ENCODE measurements at regions not wholly inside any gene's neighbourhood (a gene's known extent, or its start where the extent isn't known, plus 50 kb on each side); places are given as distances from the start of the nearest gene placed in this dataset.

DNA sequence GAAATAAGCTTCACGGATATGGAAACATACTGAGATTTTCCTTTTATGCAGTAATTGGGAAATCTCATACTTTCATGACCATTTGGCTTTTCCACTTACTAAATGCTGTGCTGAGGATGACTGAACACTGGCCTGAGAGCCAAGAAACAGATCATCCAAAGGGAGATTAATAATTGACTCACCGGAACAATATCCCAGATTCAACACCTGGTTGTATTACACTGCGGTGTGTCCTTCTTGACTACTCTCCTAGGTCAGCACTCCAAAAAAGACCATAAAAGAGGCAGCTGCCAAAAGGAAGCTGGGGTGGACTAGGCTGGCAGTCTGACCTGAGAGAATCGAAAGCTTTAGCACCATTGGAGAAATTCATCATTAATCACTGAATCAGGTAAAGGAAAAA lies 469.1 kb downstream of the CBLN2 start:
- no peak for DNase-seq (ENCODE audit: low spot score)

DNA sequence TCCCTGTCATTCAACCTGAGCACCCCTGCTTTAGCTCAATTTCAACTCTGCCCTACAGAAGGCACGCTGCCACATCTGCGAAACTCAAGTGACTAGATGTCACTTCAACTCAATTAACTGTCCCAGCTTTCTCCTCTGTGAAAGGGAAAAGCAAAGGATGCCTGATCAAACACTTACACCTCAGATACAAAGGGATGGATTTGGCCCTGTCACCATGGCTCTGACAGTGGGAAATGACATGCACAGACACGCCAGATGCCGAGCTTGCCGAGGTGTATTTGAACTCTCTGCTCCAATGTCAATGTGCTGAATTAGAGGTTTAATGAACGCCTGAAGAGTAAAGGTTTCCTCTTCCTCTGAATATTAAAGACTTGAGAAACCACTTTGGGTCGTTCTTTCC lies 481.1 kb downstream of the CBLN2 start:
- DNase-seq (ENCODE audit: low spot score), result no peak

DNA sequence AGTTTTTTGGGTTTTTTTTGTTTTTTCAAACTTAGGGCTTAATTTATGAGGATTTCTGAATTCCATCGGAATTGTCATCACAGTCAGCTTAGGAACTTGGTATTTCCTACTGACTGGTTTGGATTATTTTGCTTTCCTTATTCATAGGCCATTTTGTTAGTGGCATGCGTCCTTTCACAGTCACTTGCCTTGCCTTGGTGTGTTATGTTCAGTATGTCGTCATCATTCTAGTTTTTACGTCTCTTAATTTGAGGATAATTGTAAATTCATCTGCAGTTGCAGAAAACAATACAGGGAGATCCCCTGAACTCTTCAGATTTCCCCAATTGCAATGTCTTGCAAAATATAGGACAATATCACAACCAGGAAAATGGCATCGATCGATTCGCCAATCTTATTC lies 485.3 kb downstream of the CBLN2 start:
- DNase-seq (ENCODE audit: low spot score), result no peak

DNA sequence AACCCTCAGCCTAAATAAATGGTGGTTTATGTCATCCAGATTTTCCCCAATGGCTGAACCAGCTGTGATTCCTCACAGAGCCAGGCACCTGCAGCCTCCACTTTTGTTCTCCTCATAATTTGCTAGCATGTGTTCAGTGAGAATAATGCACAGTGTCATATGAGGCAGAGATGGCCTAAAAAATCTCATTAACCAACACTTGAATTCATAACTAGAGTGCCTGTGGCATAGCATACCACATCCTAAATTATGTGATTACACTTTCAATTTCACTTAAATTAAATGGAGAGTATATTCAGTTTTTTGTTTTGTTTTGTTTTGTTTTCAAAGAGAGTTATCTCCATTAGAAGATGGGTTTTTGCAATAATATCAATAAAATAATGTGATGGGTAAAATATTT lies 488.0 kb downstream of the CBLN2 start:
- no peak for DNase-seq (ENCODE audit: low spot score)

DNA sequence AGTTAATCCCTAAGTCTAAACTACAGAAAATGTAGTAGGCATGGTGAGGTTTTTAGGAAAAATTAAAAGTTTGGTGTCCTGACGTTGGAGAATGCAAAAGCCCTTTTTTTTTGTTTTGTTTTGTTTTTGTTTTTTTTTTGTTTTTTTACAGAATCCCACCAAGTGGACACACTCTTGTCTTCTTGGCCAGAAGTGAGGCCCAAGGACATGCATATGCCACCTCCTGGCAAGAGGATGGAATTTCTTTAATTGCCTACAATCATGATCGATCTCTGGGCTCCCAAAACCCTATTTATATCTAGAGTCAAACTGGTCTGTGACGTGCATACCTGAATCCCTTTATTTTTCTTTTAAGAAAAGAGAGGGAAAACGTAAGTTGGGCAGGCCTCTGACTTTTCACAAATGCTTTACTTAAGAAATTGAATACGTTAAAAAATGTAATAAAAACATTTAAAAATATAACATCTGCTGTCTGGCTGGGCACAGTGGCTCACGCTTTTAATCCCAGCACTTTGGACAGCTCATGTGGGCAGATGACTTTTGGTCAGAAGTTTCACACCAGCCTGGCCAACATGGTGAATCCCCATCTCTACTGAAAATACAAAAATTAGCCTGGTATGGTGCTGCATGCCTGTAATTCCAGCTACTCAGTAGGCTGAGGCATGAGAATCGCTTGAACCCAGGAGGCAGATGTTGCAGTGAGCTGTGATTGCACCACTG lies 502.7 kb downstream of the CBLN2 start:
- DNase-seq (ENCODE audit: low spot score), result no peak

DNA sequence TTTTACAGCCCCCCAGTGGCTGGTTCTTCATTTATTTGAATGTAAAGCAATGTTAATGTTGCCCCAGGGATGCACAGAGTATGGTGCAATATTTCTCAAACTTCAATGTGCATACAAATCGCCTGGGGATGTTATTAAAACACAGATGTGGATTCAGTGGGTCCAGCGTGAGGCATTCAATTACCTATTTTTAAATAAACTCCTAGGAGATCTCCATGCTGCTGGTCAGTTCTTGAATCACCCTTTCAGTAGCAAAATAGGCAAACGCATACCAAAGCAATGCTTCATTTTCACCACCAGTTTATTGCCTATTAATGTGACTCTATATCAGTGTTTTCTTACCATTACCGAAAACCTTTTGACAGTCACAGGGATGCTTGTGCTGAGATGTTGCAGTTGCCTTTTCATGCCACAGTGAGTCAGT lies 530.7 kb downstream of the CBLN2 start:
- no peak for DNase-seq (ENCODE audit: low spot score)

DNA sequence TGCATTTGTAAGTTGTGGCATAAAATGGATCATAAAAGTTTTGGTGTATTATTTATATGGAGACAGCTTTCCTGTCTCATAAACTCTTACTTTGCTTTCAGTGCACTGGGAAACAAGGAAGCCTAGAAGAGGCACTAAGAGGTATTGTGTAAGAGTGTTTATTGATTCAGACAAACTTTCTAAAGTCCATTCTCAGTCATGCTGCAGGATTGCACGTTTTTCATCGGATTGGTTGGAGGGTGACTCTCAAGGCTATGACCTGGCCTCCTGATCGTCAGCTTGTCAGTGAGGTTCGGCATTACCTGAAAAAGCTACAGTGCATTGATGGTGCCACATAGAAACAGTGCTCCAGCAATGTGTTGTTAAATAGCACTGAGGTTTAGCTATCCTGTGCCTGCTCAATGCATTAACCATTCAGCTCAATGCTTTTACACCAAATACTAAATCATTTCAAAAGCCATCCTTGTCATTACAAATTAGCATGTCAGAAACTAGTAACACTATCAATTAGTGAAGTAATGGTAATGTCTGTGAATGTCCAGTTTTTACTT lies 545.5 kb downstream of the CBLN2 start:
- no peak for DNase-seq (ENCODE audit: low spot score)

DNA sequence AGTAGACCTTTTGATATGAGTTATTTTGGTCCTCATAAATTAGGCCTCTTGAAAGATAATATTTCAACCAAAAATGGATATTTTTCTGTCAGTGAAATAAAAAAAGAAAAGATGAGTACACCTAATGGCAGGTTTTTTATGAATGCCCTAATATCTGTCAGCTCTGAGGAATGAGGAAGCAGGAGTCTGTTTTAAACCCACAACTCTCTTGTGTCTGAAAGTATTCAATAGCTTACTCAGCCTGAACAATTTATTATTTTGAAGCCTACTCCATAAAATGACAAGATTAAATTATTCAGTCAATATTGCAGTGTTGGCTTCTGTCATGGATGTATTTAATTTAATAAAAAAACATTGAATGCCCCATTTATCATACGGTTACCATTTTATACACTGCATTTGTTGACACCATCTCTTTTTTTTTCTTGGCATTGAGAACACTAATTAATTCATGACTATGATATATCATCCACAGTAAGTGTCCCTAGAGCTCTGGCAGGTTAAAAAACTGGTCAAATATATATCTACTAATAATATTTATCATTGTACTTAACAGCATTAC lies 548.2 kb downstream of the CBLN2 start:
- no peak for DNase-seq (ENCODE audit: low spot score)

DNA sequence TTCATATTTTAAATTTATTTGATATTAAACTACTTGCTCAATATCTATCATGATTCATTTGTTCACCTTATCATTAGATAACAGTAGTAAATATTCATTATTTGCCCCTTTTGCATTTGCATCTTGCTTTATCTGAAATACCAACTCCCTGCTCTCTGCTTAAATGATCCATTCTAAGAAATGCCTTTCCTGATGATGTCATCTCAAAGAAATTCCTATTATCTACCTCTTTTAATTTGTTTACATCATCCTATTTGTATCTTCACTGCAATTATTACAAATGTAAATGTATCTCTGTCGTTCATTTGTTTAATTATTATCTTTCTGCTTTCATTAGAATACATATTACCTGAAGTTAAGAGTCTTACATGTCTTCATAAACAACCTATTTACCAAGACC lies 549.9 kb downstream of the CBLN2 start:
- no peak for DNase-seq (ENCODE audit: low spot score)

DNA sequence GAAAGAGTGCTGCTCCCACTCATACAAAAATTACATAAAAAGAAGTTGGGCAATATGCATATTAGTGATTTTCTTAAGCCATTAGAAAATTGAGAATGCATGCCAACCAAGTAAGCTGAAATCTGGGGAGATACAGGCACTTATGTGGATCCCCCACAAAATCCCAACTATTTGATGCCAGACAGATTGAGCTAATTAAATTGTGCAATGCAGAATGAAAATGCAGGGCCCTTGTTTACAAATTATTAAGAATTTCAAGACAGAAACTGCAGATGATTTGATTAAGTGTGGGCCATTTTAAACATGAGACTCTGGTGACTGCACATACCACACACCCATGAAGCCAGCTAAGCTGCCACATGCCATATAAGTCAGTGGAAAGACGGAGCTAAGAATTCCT lies 554.5 kb downstream of the CBLN2 start:
- no peak for DNase-seq (ENCODE audit: low spot score)

DNA sequence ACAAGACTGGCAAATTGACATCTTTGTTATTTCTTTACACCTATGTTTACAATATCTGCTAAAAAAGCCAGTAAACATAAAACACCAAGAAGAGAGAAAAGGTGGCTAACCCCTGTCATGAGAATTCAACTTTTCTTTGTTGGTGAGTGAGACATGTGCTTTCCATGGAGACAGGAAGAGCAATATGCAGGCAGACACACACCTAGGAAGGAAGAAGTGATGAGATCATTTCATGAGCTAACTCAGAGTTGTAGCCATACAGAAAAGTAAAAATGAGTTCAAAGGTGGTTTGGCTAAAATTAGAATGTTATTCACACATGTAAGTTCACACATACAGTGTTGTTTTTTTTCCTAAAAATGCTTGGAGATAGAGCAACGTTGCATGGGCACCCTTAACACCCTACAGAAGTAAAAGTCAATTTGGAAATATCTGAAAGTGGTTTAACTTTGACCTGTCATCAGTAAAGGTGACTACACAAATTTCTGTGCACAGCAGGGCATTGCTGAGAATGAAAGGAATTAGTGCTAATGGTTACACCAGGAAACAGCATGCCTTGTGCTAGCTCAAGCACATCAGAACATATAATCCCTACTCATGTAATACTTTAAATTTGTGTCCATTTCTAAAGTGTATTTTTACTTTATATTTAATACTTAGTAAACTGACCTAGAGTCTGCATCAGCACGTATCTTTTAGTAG lies 557.6 kb downstream of the CBLN2 start:
- DNase-seq (ENCODE audit: low spot score), result no peak

DNA sequence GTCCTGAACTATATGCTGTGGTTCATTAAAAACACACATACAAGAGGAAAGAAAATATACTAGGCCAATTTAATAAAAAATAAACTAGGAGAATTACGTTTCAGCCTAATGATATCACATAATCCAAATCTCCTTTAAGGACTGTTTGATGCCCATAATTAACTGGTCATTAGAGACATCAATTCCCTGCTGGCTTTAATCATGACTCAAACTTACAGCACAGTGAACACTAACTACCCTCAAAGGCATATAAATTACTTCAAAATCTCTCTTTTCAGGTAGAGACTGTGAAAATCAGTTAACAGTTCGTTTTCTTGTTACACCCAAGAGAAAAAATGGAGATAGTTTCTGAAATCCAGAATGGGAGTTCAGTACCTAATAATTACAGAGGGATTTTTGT lies 567.4 kb downstream of the CBLN2 start:
- no peak for DNase-seq (ENCODE audit: low spot score)

DNA sequence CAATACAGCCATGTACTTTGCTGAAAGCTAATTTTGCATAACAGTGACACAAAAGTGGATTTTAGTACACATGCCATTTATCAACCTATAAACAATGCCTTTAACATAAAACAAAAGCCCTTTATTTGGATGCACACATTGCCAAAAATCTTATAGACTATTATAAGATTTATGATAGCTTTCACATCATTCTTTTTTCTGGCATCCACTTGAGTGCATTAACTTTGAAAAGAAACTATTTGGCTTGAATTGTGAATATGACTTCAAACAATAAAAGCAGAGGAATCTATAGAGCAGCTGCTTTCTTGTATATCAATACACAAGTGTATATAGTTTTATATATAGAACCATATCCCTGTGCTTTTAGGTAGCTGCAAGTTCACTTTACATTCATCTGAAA lies 577.4 kb downstream of the CBLN2 start:
- no peak for DNase-seq (ENCODE audit: low spot score)

DNA sequence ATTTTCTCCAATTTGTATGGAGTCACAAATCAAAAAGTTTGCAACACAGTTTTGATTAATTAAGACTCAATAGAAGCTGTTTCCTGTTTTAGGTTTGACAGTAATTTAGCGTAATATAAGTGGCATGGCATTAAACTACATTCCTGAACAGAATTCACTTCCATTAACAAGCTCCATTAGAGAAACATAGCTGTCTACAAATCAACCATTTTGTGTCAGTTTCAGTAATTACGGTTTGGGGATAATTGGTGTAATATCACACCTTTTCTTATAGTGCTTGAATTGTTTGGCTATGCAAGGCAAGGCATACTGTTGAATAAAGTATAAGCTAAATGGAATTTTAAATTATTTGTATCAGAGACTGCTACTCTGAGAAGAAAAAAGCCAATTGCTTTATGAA lies 585.5 kb downstream of the CBLN2 start:
- no peak for DNase-seq (ENCODE audit: low spot score)

DNA sequence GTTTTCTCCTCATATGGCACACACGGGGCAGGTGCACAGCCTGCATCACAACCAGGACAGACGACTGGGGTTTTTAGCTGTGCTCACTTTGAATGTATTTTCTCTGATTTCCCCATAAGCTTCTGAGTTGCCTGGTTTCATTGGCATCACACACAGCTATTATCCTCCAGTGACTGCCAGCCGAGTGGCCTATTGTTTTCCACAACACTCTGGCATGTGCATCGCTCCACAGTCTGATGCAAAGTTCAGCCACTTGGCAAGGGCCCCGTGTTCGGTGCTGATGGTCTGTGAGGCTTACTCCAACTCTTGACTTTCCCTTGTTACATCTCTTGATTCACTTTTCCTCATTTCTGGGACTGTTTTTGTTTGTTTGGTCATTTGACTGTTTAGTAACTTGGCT lies 593.1 kb downstream of the CBLN2 start:
- DNase-seq (ENCODE audit: low spot score), result peak; percentile 43

DNA sequence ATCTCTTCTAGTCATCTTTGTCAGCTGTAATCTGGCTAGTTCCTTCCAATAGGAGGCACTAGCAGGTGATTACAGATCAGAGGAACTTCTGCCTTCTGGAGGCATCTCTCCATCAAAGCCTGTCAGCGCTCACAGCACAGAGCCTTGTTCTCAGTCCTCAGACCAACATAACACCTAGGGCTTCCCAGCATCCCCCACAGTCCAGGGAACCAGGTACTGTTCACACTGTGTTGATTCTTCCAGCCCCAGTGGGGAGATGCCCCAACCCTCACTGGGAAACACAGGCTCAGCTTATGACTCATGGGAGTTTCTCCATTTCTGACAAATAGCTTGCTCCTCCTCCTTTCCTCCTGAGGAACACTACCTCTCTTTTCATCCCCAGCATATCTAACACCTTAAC lies 601.7 kb downstream of the CBLN2 start:
- no peak for DNase-seq (ENCODE audit: low spot score)

DNA sequence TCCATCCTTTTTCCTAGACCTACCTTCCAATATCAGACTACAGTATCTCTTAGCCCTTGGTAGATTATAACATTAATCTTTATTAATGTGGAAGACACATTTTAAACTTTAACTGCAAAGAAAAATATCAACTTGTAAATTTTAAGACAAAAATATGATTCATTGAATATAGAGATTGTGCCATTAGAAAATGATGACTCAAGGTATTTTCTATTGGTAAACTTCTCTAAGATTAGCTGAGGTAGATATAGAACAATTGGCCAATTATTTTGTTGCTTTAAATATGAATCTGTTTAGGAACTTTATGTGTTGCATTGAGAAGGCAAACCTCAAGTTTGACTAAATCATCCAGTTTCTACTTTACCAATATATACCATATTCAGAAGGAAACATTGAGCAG lies 604.7 kb downstream of the CBLN2 start:
- no peak for DNase-seq (ENCODE audit: low spot score)

DNA sequence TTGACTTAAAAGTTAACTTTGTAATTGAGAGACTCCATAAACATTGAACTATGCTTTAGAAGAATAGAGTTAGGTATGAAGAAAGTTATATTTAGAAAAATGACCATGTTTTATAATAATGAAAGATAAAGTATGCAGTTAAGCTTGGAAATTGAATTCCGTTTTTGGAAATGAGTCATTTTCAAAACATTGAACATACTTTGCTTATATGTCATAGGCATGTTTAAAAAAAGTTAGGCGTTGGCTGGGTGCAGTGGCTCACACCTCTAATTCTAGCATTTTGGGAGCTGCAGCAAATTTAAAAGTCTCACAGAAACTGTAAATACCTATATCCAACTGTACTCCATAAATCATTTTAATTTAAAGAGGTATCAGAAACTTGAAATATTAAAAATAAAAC lies 607.4 kb downstream of the CBLN2 start:
- no peak for DNase-seq (ENCODE audit: low spot score)

DNA sequence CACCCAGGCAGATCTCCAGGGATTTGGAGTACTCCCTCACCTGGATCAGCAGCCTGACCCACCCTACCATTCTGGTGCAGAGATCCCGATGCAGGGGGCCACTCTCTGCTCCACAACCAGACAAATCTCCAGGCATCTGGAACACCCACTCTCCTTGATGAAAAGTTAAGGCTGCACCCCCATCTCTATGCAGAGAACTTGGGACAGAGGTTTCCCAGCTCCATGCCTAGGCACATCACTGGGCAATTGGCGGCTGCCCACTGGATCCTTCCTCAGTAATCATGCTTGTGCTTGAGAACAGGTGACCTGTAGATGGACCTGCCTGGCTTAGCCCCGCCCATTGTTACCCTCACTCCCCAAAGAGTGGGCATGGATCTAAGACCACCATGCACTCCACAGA lies 624.9 kb downstream of the CBLN2 start:
- DNase-seq (ENCODE audit: low spot score), result no peak

DNA sequence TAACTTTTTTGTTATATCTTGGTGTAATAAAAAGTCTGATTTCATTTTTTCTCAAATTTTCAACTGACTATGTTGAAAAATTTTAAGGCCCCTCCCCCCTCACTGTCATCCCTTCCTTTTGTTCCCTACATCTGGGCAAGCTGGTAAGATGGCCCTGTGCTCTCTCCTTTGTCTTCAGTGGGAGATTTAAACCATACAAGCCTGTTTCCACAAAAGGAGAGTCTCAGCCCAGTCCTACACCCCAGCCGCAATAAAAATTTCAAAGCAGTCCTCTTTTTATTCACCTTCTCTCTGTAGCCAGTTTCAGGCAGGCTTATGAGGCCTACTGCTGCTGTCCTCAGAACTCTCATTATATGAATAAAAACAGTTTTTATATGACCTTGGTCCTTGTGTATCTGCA lies 630.5 kb downstream of the CBLN2 start:
- no peak for DNase-seq (ENCODE audit: low spot score)

DNA sequence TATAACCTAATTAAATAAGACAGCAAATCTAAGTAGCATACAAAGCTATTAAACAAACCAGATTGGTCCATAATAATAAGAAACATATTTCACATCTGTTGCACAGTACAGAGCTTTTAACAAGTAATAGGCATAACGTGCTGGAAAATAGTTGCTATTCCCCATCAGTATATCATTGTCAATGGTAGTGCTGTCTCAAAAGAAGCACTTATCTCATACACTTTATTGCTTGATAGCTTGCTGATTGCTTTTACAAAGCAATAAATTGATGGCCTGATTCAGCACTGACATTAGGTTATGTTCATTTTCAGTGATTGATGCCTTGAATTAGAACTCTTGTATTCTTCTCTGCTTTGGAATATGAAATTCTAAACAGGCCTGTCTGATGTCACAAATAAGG lies 641.7 kb downstream of the CBLN2 start:
- DNase-seq (ENCODE audit: low spot score), result no peak

DNA sequence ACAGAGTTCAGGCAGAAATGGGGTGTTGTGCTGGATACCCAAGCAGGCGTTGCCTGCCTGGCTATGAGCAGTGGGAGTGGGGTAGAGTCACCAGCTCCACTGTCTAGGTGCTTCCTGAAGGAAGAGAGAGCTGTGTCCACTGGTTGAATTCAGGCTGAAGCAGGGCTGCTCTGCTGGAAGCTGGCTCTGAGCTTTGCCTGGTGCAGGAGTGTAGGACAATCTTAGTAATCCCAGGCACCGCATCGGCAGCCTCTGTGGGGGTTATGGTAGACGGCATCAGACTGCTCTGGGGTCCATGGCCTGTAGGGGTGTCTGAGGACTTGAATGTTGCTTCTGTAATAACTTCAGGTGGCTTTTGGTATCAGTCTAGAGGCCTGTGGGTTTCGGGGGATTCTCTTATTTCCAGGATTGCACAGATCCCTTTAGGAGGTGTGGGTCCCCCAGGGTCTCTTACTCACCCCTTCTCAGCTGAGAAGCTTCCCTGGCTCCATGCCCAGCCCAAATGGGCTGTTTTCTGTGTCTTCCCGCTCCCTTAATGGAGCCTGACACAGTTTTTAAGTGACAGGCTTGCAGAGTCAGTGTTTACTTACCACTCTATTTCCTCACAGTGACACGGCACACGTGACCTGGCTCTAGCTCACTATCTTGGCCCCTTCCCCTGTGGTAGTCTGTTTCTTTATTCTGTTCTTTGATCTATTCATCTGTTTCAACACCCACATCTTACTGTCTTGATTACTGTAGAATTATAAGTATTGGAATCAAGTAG lies 644.3 kb downstream of the CBLN2 start:
- DNase-seq (ENCODE audit: low spot score), result no peak

DNA sequence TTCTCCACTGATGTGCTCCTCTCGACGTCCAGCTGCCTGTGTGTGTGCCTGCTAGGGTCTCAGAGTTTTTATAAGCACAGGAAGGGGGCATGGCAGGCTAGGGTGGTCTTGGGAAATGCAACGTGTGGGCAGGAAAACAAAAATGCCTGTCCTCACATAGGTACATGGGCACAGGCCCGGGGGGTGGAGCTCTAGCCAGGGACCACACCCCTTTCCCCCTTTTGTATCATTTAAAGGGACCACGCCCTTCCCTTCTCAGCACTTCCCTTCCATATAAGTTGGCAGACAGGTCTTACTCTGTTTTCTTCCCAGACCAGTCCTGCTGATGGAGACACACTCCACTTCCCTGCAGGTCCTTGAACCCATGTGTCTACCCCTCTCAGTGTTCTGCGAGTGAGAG lies 645.0 kb downstream of the CBLN2 start:
- no peak for DNase-seq (ENCODE audit: low spot score)

Measured in Ammon's horn (tissue), 1 donor.